ENCODE measurements at regions not wholly inside any gene's neighbourhood (a gene's known extent, or its start where the extent isn't known, plus 50 kb on each side); places are given as distances from the start of the nearest gene placed in this dataset.
"Not testable (repeated sequence)": the region's sequence is repeated elsewhere in the genome, so short reads cannot be mapped to it uniquely, and the experiment has no call there.

DNA sequence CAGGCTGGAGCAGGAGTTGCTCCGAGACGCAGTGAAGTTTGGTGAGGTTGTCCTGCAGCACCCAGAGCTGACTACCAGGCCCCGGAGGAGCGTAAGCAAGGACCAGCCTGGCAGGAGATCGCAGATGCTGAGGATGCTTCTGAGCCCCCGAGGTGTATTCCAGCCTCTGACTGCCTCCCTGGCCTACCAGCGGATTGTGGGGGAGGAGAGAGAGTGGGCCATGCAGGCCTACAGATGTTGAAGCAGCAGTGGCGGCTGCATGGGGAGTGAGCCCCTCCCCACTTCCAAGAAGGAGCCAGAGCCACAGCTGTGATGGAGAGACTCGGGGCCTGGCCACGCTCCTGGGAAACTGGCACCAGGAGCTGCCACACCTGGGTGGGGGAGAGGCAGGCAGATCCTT is 302.5 kb upstream of the PROK2 start:
- no peak for DNase-seq

- no peak for DNase-seq
Measured at GRCh38 chr3:72086743-72087087, 301.8 kb upstream of the PROK2 start.

DNA sequence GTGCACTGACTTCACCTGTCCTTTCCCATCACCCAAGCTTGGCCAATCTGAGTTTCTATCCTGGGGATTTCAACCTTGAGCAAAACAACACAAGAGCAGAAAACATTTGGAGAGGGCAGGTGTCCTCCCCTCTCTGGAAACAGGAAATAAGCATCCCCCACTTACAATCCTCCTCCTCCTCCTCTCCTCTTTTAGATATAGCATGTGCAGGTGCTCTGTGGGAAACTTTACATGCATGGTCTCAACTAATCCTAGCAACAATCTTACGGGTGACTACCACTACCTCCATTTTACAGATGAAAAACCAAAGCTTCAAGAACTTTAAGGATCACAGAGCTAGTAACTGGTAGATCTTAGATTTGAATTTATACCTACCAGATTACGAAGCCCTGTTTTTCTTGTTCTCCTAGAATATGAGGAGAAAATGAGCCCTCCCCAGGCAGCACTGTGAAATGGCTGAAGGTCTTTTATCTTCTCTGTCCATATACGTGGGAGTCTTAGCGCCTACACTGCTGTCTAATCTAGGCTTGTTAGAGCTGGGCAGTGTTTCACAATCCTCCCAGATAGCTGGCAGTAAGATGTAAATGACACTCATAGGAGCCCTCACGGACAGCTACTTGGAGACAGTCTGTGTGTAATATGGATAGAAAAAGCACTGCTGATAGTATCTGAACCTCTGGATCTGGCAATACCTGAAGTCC is 301.2 kb upstream of the PROK2 start:
- DNase-seq = no peak

DNA sequence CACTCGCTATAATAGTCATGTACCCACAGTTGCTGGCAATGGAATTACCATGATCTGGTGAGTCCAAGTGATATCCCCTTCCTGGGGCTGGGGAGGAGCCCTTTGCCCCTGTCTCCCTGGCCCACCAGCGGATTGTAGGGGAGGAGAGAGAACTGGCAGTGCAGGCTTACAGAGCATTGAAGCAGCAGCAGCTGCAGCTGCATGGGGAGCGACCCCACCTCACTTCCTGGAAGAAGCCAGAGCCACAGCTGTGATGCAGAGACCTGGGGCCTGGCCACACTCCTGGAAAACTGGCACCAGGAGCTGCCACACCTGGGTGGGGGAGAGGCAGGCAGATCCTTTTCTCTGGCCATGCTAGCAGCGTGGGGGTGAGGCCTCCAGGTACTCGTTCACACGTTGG is 300.1 kb upstream of the PROK2 start:
- no peak for DNase-seq

- no peak for DNase-seq
Measured at GRCh38 chr3:72082776-72083462, 298.0 kb upstream of the PROK2 start.

- DNase-seq = no peak
Measured at GRCh38 chr3:72082186-72082715, 297.3 kb upstream of the PROK2 start.

DNA sequence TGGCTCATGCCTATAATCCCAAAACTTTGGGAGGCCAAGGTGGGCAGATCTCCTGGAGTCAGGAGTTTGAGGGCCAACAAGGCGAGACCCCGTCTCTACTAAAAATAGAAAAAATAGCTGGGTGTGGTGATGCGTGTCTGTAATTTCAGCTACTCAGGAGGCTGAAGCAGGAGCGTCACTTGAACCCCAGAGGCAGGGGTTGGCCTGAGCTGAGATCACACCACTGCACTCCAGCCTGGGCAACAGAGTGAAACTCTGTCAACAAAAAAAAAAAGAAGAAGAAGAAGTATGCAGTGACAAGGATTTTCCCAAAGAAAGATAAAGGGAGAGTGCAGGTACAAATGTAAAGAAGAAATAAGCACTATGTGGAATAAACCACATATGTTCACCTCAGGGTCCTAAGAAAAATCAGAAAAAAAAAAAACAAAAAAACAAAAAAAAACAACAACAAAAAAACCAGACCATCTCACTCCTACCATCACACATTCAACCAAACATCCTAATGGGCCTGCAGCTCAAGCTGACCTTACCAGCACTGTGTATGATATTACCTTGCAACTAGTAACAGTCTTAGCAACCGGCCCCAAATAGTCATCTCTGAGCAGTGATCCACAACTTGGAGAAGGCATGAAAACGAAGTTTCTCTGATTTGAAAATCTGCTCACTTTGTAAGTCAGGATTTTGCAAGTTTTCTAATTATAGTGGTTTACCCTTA is 296.7 kb upstream of the PROK2 start:
- DNase-seq = no peak

DNA sequence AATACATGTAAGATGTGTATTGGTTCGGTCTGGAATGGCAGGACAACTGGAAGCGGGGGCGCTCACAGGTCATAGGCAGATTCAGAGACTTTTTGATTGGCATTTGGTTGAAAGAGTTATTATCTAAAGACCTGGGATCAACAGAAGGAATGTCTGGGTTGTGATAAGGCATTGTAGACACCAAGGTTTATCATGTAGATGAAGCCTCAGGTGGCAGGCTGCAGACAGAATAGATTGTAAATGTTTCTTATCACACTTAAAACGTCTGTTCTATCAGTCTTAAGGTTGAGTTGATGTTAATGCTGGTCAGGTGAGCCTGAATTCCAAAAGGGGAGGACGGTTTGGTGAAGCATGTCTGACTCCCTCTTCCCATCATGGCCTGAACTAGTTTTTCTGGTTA is 295.9 kb upstream of the PROK2 start:
- no peak for DNase-seq

DNA sequence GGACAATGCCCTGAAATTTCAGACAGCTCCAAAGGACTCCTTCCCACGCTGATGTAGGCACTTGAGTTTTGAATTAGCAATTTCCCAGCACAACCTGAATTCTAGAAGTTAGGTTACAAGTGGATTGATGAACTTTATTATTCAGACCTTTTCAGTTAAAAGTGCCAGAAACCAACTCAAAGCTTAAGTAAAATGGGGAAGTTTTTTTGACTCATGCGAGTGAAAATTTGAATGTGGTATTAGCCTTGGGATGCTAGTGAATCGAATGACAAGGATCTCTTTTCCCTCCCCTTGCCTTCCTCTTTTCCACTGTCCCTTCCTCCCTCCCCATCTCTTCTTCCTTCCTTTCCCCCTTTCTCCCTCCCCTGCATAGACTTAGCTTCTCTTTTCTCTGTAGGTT is 295.1 kb upstream of the PROK2 start:
- DNase-seq = no peak

DNA sequence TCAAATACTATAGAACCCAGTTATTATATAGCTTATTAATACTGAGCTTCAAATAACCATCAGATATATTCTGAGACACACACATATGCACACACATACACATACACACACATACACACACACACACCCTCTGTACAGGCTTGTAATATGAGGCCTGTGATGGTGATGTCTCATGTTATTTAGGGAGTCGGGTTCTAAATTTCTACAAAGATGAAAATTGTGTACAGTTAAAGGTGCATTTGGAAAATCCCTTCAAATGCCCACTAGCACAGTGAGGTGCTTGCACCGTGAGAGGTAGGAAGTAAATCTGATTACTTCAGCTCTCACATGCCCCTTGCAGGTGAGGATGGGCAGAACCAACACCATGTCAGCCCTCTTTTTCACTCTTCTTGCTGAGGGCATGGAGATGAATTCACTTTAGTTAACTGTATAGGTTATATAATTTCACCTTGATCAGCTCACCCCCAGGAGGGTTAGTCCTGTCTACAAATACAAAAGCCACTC is 294.5 kb upstream of the PROK2 start:
- no peak for DNase-seq

DNA sequence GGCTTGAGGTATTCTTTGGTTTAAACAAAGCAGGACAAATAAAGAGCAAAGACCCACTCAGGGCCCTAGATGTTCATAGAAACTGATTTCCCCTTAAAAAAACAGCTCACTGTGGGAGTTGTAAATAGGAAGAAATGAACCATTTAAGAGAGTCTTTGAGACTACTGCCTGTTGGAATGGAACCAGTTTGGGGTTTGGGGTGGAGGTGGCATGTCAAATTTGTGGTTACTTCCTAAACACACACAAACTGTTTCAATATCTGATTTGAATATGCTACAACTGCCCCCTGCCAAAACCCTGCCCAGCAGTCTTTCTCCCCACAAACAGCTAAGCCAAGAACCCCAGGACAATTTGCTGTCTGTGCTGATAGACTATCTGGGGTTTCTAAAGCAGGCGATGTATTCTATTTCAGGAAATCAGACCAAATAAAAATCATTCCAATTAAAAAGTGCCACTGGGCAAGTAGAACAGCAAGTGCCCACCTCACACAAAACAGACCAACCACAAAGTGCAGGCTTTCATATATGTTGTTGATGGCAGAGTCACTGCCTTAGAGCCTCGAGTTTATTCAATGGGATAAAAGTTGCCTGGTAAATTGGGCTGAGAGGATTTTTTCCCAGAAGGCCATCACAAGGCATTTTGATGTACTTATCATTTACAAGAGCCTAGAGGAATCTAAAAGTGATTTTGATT is 293.9 kb upstream of the PROK2 start:
- DNase-seq = no peak

DNA sequence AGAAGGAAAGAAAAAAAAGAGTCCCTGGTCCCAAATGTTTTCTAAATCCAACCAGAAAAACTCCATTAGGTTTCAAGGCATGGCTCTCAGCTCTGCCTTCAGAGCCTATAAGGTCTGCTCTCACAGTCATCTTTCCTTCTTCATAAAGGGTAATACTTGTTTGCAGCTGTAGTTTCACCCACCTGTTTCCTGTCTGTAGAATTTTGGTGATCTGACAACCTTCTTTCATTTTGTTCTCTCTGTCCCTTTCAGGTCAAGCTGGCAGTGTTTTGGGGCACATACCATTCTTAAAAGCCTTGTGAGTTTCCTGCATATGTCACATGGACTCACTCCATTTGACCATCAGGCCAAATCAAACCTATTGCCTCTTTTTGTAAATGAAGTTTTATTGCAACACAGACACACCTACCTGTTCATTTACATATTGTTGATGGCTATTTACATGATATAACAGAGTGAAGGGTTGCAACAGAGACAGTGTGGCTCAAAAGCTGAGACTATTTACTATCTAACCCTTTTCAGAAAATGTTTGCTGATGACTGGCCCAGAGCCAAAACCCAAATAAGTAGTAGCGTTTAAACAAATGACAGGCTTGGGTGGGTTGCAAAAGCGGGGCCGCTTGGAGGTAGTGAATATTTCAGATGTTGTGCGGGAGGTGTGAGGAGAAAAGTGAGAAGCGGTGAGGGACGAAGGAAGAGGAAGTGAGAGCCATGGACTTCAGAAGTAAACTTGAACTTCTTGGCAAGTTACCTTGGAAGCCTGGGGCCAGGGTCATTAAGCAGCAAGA is 292.7 kb upstream of the PROK2 start:
- no peak for DNase-seq

- DNase-seq = not testable (repeated sequence)
Measured at GRCh38 chr3:72075848-72076247, 290.9 kb upstream of the PROK2 start.

DNA sequence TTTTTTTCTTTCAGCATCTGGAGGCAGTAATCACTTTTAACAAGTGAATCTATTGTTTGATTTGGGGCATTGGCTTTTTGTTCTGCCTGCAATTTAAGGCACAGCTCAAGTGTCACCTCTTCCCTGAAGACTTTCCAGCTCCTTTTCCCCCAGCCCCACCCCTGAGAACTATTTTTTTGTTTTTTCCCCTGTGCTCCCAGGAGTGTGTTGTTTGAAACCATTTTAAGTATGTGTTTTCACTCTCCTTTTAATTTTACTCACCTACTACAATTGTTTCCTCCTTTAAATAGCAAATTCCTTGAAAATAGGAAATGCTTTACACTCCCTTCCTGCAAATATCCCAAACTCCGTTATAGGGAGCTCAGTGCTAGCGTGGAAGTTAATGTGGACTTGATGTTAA is 286.7 kb upstream of the PROK2 start:
- no peak for DNase-seq

DNA sequence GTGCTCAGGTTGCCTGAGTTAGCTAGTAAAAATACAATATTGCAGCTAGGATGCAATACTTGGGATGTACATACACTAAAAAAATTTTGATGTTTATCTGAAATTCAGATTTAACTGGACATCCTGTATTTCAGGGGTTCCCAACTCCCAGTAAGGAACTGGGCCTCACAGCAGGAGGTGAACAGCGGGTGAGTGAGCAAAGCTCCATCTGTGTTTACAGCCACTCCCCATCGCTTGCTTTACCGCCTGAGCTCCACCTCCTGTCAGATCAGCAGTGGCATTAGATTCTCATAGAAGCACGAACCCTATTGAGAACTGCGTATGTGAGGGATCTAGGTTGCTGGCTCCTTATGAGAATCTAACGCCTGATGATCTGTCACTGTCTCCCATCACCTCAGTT is 285.1 kb upstream of the PROK2 start:
- DNase-seq = no peak

GRCh38 chr3:72069543-72069942 is 284.6 kb upstream of the PROK2 start:
- no peak for DNase-seq

DNA sequence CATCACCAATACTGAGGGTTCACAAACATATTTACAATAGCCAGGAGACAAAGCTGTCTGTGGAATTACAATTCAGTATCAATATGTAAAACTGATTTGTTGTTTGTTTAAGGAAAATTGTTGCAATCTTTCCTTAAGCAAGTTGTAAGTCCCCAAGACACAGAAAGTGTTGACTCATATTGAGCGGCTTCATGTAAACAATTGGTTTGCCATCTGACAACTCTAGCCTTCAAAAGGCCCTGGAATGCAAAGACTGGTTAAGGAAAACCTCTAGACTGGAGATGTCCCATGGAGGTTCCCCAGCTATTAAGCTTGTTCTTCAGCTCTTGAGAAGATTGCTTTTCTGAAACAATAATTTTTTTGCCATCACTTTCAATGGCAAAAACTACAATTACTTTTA is 283.7 kb upstream of the PROK2 start:
- DNase-seq = no peak

DNA sequence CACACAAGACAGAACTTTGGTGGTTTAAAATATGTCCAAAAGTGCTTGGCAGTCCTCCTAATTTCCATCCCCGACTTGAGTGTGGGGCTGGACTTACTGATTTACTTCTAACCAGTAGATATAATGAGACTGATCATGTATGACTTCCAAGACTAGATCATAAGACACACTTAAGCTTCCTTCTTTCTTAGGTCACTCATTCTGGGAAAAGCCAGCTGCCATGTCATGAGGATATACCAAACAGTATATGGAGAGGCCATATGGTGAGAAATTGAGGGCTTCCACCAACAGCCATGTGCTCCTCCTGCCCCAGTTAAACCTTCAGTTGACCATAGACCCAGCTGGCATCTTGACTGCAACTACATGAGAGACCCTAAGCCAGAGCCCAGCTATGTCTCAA is 282.8 kb upstream of the PROK2 start:
- no peak for DNase-seq

DNA sequence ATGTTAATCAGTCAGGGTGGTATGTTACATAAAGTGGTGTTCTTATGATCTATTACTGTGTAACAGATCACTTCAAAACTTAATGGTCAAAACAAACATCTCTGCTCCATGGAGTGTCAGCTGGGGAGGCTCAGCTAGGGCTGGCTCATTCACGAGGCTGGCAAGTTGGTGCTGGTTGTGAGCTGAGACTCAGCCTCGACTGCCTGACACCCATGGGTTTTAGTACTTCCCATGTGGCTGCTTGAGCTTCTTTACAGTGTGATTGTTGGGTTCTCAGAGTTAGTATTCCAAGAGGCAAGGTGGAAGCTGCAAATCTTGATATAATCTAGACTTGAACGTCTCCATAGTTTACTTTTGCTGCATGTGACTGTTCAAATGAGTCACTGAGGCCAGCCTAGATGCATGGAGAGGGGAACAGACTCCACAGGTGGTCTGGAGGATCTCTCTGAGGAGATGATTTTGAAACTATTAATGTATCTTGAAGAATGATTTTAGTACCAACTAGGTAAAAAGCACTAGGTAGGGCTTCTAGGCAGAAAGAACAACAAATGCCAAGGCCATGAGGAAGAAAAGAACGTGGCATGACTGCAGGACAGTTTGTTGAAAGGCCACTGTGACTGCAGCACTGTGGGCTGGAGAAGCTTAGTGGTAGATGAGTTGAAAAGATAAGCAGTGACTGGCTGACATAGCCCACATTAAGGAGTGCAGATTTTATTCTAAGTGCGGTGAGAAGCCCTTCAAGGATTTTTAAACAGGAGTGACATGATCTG is 281.1 kb upstream of the PROK2 start:
- no peak for DNase-seq

- no peak for DNase-seq
Measured at GRCh38 chr3:72065236-72065635, 280.3 kb upstream of the PROK2 start.

DNA sequence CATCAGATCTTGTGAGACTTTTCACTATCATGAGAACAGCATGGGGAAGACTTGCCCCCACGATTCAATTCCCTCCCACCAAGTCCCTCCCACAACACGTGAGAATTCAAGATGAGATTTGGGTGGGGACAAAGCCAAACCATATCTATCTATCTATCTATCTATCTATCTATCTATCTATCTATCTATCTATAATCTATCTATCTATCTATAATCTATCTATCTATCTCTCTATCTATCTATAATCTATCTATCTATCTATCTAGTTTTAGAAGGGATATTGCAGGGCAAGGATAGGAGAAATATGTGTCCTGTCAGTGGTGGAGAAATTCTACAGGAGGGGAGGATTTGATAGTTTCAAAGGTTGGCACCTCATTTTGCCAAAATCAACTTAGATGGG is 279.8 kb upstream of the PROK2 start:
- DNase-seq = not testable (repeated sequence)

- no peak for DNase-seq
Measured at GRCh38 chr3:72062017-72062416, 277.1 kb upstream of the PROK2 start.
